SH-SY5Y (cell line): ENCODE measurements at regions not wholly inside any gene's neighbourhood (a gene's known extent, or its start where the extent isn't known, plus 50 kb on each side); places are given as distances from the start of the nearest gene placed in this dataset.

Source experiments
- GATA2 ChIP-seq: IDR thresholded peaks from 2 replicates; pipeline ENCODE4 v1.6.1; 2011; ENCODE audit warnings: mild to moderate bottlenecking, low read depth, low read length
- GATA3 ChIP-seq: IDR thresholded peaks from 2 replicates; pipeline ENCODE4 v1.6.1; 2011; ENCODE audit warnings: low read depth, mild to moderate bottlenecking, low read length, moderate library complexity

DNA sequence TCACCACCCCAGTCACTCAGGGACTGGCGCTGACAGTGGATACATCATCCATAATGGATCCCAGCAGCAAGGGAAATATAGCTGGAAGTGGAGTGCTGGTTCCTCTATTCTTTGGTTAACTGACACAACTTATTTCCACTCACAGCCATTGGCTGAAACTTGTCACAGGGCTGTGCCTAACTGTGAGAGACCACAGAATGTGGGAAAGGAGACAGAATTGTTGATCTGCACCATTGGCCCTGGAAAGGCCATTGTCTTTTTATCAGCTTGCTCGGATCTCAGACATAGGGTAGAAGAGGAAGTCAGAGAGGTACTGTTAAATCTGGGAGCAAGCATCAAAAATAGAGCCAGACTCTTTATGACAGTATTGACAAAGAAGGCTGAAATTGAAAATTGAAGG, 451.3 kb downstream of the AJAP1 start:
- TF ChIP-seq GATA2, result no peak
- no peak for TF ChIP-seq GATA3
